H1 (cell line): ENCODE measurements at regions not wholly inside any gene's neighbourhood (a gene's known extent, or its start where the extent isn't known, plus 50 kb on each side); places are given as distances from the start of the nearest gene placed in this dataset.

ENCODE experiments used
- JUN ChIP-seq: IDR thresholded peaks from 2 replicates; pipeline ENCODE4 v1.6.1; 2011; ENCODE audit warnings: low read depth, mild to moderate bottlenecking, improper control_type of control experiment, low read length
- RFX5 ChIP-seq: IDR thresholded peaks from 2 replicates; pipeline ENCODE4 v1.6.1; 2011; ENCODE audit warnings: low read depth, low read length, improper control_type of control experiment, borderline replicate concordance
- TBP ChIP-seq: IDR thresholded peaks from 2 replicates; pipeline ENCODE4 v1.6.1; 2011; ENCODE audit warnings: low read depth, low read length, improper control_type of control experiment
- TCF12 ChIP-seq: IDR thresholded peaks from 2 replicates; pipeline ENCODE4 v1.6.1; 2011; ENCODE audit warnings: low read depth, mild to moderate bottlenecking, low read length

DNA sequence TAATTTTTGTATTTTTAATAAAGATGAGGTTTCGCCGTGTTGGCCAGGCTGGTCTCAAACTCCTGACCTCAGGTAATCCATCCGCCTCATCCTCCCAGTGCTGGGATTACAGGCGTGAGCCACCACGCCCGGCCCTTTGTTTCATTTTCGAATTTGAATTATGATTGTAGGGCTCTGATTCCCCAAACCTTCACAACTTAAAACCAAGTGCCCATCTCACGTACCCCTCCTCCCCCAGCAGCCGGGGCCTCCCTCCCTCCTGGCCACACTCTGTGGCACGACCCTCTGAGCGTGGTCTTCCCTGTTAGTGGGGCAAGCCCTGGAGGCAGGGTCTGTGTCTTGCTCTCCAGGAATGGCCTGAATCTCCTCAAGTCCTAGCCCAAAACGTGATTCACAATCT, 166.5 kb downstream of the ASB1 start (continued):
- no peak for TF ChIP-seq TBP
- TF ChIP-seq RFX5: no peak
- no peak for TF ChIP-seq JUN
- no peak for TF ChIP-seq TCF12
